ENCODE measurements at regions not wholly inside any gene's neighbourhood (a gene's known extent, or its start where the extent isn't known, plus 50 kb on each side); places are given as distances from the start of the nearest gene placed in this dataset.

DNA sequence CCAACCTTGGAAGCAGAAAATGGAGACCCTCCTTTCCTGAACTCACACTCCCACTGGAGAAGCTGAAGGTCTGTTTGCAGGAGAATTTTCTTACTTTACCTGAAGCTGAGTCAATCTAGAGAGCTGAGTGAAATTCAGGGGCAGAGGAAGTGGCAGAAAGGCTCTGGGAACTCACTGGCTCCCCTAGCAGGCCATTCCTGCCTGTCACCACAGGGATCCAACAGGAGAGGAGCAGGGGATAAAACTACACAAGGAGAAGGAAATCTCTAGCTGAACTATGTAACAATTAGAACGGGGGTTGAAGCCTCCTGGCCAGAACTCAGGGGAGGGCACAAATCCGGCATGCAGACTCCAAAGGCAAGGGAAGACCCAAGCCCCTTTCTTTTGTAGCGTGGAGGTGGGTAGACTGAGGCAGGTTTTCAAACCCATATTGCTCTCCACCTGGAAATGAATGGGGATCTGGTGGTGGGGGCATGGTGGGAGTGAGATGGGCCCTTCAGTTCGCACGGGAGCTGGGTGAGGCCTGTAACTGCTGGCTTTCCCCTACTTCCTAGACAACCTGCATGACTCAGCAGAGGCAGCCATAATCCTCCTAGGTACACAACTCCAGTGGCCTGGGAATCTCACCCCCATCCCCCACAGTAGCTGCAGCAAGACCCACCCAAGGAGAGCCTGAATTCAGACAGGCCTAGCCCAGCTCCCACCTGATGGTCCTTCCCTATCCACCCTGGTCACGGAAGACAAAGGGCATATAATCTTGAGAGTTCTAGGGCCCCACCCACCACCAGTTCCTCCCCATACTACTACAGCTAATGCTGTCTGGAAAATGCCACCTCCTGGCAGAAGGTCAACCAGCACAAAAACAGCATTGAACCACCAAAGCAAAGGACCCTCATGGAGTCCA, 158.1 kb downstream of the LTN1 start:
- 93% methylated on average over 3 of the region's 6 CpGs for WGBS (ENCODE audit: insufficient coverage)
- no peaks in the 10 kb centered on the region for H3K9me3 ChIP-seq (replicated peaks in 1 of 2; ENCODE audit: control insufficient read depth in 1 of 2, insufficient read depth in 1 of 2, low read length in 2 of 2)
- no peaks in the 10 kb centered on the region for H3K79me2 ChIP-seq (ENCODE audit: insufficient read depth, low read length)
- intact Hi-C loops (cut with micrococcal nuclease) = no loop called here
- H3K9ac ChIP-seq (ENCODE audit: insufficient read depth, low read length, poor library complexity, severe bottlenecking) = no peak overlapping the region
- Mint-ChIP-seq H3K27me3 (ENCODE audit: low read depth in 3 of 3) (peaks cover 0 to 5% (median 0%) of the 10 kb centered on the region in 3 donors), H3K4me1 (no peaks in the 10 kb centered on the region), H3K27ac (no peak overlapping the region), H3K36me3 (peaks cover 0 to 2% of the 10 kb centered on the region in 2 donors), H3K4me3 (no peak overlapping the region), H3K9me3 (peaks cover 0 to 18% (median 6%) of the 10 kb centered on the region in 7 donors)
- TF ChIP-seq, protein P1, sequence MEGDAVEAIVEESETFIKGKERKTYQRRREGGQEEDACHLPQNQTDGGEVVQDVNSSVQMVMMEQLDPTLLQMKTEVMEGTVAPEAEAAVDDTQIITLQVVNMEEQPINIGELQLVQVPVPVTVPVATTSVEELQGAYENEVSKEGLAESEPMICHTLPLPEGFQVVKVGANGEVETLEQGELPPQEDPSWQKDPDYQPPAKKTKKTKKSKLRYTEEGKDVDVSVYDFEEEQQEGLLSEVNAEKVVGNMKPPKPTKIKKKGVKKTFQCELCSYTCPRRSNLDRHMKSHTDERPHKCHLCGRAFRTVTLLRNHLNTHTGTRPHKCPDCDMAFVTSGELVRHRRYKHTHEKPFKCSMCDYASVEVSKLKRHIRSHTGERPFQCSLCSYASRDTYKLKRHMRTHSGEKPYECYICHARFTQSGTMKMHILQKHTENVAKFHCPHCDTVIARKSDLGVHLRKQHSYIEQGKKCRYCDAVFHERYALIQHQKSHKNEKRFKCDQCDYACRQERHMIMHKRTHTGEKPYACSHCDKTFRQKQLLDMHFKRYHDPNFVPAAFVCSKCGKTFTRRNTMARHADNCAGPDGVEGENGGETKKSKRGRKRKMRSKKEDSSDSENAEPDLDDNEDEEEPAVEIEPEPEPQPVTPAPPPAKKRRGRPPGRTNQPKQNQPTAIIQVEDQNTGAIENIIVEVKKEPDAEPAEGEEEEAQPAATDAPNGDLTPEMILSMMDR (IDR thresholded peaks at IDR 0.05) = no peak
- no peak overlapping the region for H2AFZ ChIP-seq (ENCODE audit: insufficient read depth, low read depth, low read length, poor library complexity, severe bottlenecking)
- no peaks in the 10 kb centered on the region for H3K27me3 ChIP-seq (ENCODE audit: control insufficient read depth in 2 of 2, insufficient read depth in 2 of 2, low read length in 2 of 2)
- H3K4me1 ChIP-seq (ENCODE audit: control insufficient read depth in 1 of 2, insufficient read depth in 2 of 2, low read length in 2 of 2) = no peaks in the 10 kb centered on the region
- DNase-seq = no peak
- H4K20me1 ChIP-seq (ENCODE audit: insufficient read depth, low read length) = no peaks in the 10 kb centered on the region
- H3K36me3 ChIP-seq (replicated peaks in 1 of 2; ENCODE audit: control insufficient read depth in 1 of 2, insufficient read depth in 2 of 2, low read length in 2 of 2) = no peaks in the 10 kb centered on the region
- H3K27ac ChIP-seq (ENCODE audit: low read depth in 1 of 2, low read length in 2 of 2) = no peak overlapping the region
- H3K4me2 ChIP-seq (replicated peaks; ENCODE audit: extremely low read depth, low read length, poor library complexity, severe bottlenecking) = no peak overlapping the region
- H3K4me3 ChIP-seq (replicated peaks in 1 of 3; ENCODE audit: low read depth in 2 of 3, low read length in 3 of 3) = no peak overlapping the region

GRCh38 chr21:28833609-28834008, 159.1 kb downstream of the LTN1 start:
- intact Hi-C loops (cut with micrococcal nuclease) = no loop called here
- no peak overlapping the region for H3K27ac Mint-ChIP-seq

More at GRCh38 chr21:28833609-28834008, 159.1 kb downstream of the LTN1 start:
- TF ChIP-seq, protein P1 (IDR thresholded peaks at IDR 0.05) = no peak
- no peak overlapping the region for H3K9ac ChIP-seq (ENCODE audit: insufficient read depth, low read length, poor library complexity, severe bottlenecking)
- no peaks in the 10 kb centered on the region for H4K20me1 ChIP-seq (ENCODE audit: insufficient read depth, low read length)
- no peaks in the 10 kb centered on the region for H3K4me1 ChIP-seq (ENCODE audit: control insufficient read depth in 1 of 2, insufficient read depth in 2 of 2, low read length in 2 of 2)
- no peak overlapping the region for H2AFZ ChIP-seq (ENCODE audit: insufficient read depth, low read depth, low read length, poor library complexity, severe bottlenecking)
- H3K36me3 ChIP-seq (replicated peaks in 1 of 2; ENCODE audit: control insufficient read depth in 1 of 2, insufficient read depth in 2 of 2, low read length in 2 of 2) = no peaks in the 10 kb centered on the region
- H3K4me2 ChIP-seq (replicated peaks; ENCODE audit: extremely low read depth, low read length, poor library complexity, severe bottlenecking) = no peak overlapping the region
- H3K9me3 ChIP-seq (replicated peaks in 1 of 2; ENCODE audit: control insufficient read depth in 1 of 2, insufficient read depth in 1 of 2, low read length in 2 of 2) = no peaks in the 10 kb centered on the region
- no peak for DNase-seq
- Mint-ChIP-seq H3K27me3 (ENCODE audit: low read depth in 3 of 3) (peaks cover 0 to 5% (median 0%) of the 10 kb centered on the region in 3 donors), H3K36me3 (peaks cover 0 to 2% of the 10 kb centered on the region in 2 donors), H3K4me3 (no peak overlapping the region), H3K4me1 (no peaks in the 10 kb centered on the region), H3K9me3 (peaks cover 0 to 18% (median 6%) of the 10 kb centered on the region in 7 donors)
- H3K27ac ChIP-seq (ENCODE audit: low read depth in 1 of 2, low read length in 2 of 2) = no peak overlapping the region
- 100% methylated on average over 2 of the region's 3 CpGs for WGBS (ENCODE audit: insufficient coverage)
- H3K79me2 ChIP-seq (ENCODE audit: insufficient read depth, low read length) = no peaks in the 10 kb centered on the region
- H3K4me3 ChIP-seq (replicated peaks in 1 of 3; ENCODE audit: low read depth in 2 of 3, low read length in 3 of 3) = no peak overlapping the region
- no peaks in the 10 kb centered on the region for H3K27me3 ChIP-seq (ENCODE audit: control insufficient read depth in 2 of 2, insufficient read depth in 2 of 2, low read length in 2 of 2)
